Nephron progenitor cell (in vitro differentiated cells): ENCODE measurements at regions not wholly inside any gene's neighbourhood (a gene's known extent, or its start where the extent isn't known, plus 50 kb on each side); places are given as distances from the start of the nearest gene placed in this dataset.

Experiments used
- DNase-seq: peaks from one replicate; pipeline ENCODE4 v3.0.0; 2021
- H3K27ac Mint-ChIP-seq: 2 replicates; pipeline ENCODE4 v1.8.0; 2021; ENCODE audit warnings: mild to moderate bottlenecking, moderate library complexity, mixed read lengths
- H3K27me3 Mint-ChIP-seq: 2 replicates; pipeline ENCODE4 v1.8.0; 2021; ENCODE audit warnings: mild to moderate bottlenecking, low read depth, mixed read lengths; ENCODE audit not compliant: poor library complexity
- H3K36me3 Mint-ChIP-seq: 2 replicates; pipeline ENCODE4 v1.8.0; 2021; ENCODE audit warnings: low read depth, mixed read lengths
- H3K4me1 Mint-ChIP-seq: 2 replicates; pipeline ENCODE4 v1.8.0; 2021; ENCODE audit warnings: mixed read lengths
- H3K4me3 Mint-ChIP-seq: 2 replicates; pipeline ENCODE4 v1.8.0; 2021; ENCODE audit warnings: mild to moderate bottlenecking, moderate library complexity, mixed read lengths
- H3K9me3 Mint-ChIP-seq: 2 replicates; pipeline ENCODE4 v1.8.0; 2021; ENCODE audit warnings: mild to moderate bottlenecking, moderate library complexity, mixed read lengths
- CTCF ChIP-seq: fragments of 200-600 bp; sonication (generic); IDR thresholded peaks from 2 replicates; pipeline ENCODE4 v1.5.0; 2021; ENCODE audit warnings: antibody characterized with exemption

GRCh38 chr5:54902791-54903473 is 82.5 kb downstream of the ESM1 start:
- H3K4me3 Mint-ChIP-seq: no peak overlapping the region
- no peak for DNase-seq
- peaks cover 56% of the 10 kb centered on the region for H3K4me1 Mint-ChIP-seq
- H3K27ac Mint-ChIP-seq: peak overlapping the region; percentile 1
- H3K27me3 Mint-ChIP-seq: peaks cover 16% of the 10 kb centered on the region
- H3K36me3 Mint-ChIP-seq: no peaks in the 10 kb centered on the region
- no peaks in the 10 kb centered on the region for H3K9me3 Mint-ChIP-seq
- TF ChIP-seq CTCF: no peak

GRCh38 chr5:54900984-54901725 is 84.2 kb downstream of the ESM1 start:
- no peak for DNase-seq
- H3K36me3 Mint-ChIP-seq: no peaks in the 10 kb centered on the region
- no peaks in the 10 kb centered on the region for H3K9me3 Mint-ChIP-seq
- H3K27ac Mint-ChIP-seq: no peak overlapping the region
- peaks cover 41% of the 10 kb centered on the region for H3K4me1 Mint-ChIP-seq
- no peak overlapping the region for H3K4me3 Mint-ChIP-seq
- TF ChIP-seq CTCF: no peak
- H3K27me3 Mint-ChIP-seq: peaks cover 24% of the 10 kb centered on the region

- DNase-seq: no peak
- Mint-ChIP-seq H3K27ac (no peak overlapping the region), H3K9me3 (peaks cover 7% of the 10 kb centered on the region), H3K4me1 (peaks cover 9% of the 10 kb centered on the region), H3K4me3 (no peak overlapping the region), H3K36me3 (no peaks in the 10 kb centered on the region), H3K27me3 (peaks cover 26% of the 10 kb centered on the region)
- TF ChIP-seq CTCF: no peak
Observed at GRCh38 chr5:54897001-54897400, 88.4 kb downstream of the ESM1 start.

- Mint-ChIP-seq H3K36me3 (no peaks in the 10 kb centered on the region), H3K9me3 (peaks cover 7% of the 10 kb centered on the region), H3K4me1 (peaks cover 5% of the 10 kb centered on the region), H3K4me3 (no peak overlapping the region), H3K27ac (no peak overlapping the region), H3K27me3 (peaks cover 31% of the 10 kb centered on the region)
- peak; percentile 32 for DNase-seq
- peak; percentile 53 for TF ChIP-seq CTCF
Observed at GRCh38 chr5:54895816-54896341, 89.5 kb downstream of the ESM1 start.

GRCh38 chr5:54894957-54895815 is 90.2 kb downstream of the ESM1 start:
- peaks cover 9% of the 10 kb centered on the region for H3K4me1 Mint-ChIP-seq
- DNase-seq: no peak
- no peak for TF ChIP-seq CTCF
- H3K27me3 Mint-ChIP-seq: peaks cover 31% of the 10 kb centered on the region
- H3K27ac Mint-ChIP-seq: no peak overlapping the region
- H3K4me3 Mint-ChIP-seq: no peak overlapping the region
- peaks cover 7% of the 10 kb centered on the region for H3K9me3 Mint-ChIP-seq
- H3K36me3 Mint-ChIP-seq: no peaks in the 10 kb centered on the region
